ENCODE measurements at regions not wholly inside any gene's neighbourhood (a gene's known extent, or its start where the extent isn't known, plus 50 kb on each side); places are given as distances from the start of the nearest gene placed in this dataset.
A peak's percentile ranks its signal among the peaks of the same experiment; 100 is the strongest.

DNA sequence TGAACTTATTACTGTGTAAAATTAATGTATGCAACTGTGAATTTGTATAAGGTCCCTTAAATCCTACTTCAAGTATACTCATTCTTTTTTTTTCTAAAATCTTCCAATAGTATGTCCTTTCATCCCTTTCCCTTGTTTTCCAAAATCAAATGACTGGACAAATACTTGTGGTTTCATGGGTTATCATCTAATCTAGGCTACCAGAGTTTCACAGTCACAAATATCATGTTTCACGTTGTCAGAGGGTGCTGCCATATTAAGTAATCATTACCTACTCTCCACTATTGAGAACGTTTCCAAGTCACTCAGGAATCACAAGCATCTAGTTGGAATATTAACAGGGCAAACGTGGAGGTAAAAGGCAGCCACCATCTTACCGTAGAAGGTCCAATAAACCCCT lies 1235.0 kb upstream of the TENM3 start:
- DNase-seq (ENCODE audit: low read depth), result no peak

DNA sequence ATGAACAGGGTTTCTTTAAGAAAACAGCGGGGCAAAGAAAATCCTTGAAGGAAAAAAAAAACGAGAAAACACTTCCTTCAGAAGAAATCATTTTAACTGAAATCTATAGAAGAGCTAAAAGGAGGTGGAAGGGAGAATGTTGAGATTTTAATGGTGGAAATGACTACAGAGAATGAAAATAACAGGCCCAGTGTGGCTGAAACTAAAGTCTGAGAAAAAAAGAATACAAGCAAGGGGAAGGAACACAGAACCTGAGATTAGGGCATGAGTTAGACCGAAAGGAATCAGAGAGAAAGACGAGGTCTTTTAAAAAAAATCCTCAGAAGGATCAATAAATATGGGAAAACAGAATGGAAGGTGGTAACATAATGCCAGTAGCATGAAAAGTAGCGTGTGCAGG lies 1230.0 kb upstream of the TENM3 start:
- no peak for DNase-seq (ENCODE audit: low read depth)

DNA sequence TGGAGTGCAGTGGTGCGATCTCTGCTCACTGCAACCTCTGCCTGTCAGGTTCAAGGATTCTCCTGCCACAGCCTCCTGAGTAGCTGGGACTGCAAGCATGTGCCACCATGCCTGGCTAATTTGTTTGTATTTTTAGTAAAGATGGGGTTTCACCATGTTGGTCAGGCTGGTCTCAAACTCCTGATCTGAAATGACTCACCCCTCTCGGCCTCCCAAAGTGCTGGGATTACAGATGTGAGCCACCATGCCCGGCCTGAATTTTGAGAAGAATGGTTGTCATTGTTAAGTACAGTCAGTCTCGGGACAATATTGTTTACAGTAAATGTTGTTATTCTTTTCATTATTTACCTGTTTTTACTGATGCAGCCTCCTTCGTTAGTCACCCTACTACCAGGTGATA lies 1226.2 kb upstream of the TENM3 start:
- DNase-seq (ENCODE audit: low read depth), result no peak

DNA sequence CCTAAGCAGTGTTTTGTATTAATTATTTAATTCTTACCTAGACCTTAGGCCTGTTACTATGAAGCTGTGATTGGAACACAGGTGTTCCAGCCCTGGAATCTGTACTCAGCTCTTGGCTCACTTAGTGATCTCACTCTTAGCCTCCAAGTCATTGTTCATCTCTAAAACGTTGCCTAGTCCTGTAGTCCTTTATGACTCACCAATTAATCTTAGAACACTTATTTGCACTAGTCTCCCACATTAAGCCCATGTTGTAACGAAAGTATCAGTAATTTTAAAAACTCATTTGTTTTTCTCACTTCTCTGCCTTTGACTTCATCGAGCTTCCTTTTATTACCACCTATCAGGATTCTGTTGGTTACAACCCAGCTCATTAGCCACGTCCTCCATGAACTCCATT lies 1224.7 kb upstream of the TENM3 start:
- DNase-seq (ENCODE audit: low read depth), result no peak

DNA sequence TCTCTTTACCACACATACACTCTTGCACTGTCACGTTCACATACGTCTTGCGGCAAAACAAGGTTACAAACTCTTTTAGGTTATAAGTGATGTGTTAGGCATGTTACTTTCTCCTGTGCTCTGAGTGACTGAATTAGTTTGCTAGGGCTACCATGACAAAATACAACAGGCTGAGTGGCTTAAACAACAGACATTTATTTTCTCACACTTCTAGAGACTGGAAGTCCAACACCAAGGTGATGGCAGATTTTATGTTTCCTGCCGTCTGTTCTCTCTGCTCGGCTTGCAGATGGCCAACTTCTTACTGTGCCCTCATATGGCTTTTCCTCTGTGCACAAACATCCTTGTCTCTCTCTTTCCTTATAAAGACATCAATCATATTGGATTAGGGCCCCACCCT lies 1224.3 kb upstream of the TENM3 start:
- no peak for DNase-seq (ENCODE audit: low read depth)

DNA sequence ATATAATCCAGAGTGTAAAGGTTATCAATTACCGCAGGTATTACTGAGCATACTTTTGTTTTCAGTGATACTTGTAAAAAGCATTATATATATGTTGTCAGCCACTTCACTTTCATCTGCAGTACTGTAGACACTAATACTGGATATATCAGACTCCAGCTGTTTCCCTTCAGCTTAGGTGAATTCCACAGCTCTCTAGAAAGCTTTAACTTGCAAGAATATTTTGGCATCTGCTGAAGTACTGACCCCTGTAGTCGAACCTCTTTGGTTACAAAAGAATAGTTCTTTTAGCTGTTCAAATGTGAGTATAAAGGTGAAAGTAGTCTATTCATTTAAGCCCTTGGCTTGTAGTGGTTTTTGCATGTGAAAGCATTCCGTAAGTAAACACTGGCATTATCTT lies 1222.7 kb upstream of the TENM3 start:
- no peak for DNase-seq (ENCODE audit: low read depth)

DNA sequence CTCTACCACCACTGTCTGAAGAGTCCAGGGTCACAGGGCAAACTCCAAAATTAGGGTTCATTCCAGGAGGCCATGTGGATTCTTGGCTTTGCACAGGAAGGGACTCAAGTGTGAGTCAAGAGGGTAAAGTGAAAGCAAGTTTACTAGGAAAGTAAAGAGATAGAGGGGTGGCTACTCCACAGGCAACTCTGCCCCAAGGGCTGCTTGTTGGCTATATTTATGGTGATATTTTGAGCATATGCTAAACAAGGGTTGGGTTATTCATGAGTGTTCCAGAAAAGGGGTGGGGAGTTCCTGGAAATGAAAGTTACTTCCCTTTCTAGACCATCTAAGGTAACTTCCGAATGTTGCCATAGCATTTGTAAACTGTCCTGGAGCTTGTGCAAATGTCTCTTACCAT lies 1222.0 kb upstream of the TENM3 start:
- no peak for DNase-seq (ENCODE audit: low read depth)

DNA sequence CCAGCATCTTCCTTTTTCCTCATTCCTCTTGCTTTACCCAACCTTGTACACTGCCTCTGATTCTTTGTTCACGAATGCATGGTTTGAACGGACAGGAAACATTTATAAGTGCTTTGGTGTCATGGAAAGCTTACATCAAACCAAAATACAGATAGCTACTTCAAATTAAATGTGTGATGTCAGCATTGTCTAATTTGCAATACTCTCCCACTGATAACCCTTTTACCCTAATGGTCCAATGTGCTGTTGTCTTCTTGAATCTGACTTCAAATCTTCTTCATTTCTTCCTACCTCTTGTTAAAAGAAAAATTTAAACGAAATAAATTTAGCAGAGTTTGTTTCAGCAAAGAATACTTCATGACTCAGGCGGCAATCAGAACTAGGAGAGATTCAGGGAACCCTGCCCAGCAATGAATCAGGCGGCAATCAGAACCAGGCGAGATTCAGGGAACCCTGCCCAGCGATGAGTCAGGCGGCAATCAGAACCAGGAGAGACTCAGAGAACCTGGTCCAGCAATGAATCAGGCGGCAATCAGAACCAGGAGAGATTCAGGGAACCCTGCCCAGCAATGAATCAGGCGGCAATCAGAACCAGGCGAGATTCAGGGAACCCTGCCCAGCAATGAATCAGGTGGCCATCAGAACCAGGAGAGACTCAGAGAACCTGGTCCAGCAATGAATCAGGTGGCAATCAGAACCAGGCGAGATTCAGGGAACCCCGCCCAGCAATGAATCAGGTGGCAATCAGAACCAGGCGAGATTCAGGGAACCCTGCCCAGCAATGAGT lies 1212.9 kb upstream of the TENM3 start:
- peak; percentile 14 for DNase-seq (ENCODE audit: low read depth)

DNA sequence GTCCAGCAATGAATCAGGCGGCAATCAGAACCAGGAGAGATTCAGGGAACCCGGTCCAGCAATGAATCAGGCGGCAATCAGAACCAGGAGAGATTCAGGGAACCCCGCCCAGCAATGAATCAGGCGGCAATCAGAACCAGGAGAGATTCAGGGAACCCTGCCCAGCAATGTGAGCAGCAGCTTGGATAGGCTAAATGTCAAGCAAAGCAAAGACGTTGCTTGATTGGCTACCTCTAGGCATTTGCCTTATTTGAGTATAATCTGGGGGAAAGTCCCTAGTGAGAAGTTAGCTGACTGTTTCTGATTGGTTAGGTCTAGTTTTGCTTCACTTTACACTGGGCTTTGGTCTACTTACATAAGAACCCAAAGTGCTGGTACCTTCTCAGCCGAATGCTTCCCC lies 1212.2 kb upstream of the TENM3 start:
- DNase-seq (ENCODE audit: low read depth), result no peak

DNA sequence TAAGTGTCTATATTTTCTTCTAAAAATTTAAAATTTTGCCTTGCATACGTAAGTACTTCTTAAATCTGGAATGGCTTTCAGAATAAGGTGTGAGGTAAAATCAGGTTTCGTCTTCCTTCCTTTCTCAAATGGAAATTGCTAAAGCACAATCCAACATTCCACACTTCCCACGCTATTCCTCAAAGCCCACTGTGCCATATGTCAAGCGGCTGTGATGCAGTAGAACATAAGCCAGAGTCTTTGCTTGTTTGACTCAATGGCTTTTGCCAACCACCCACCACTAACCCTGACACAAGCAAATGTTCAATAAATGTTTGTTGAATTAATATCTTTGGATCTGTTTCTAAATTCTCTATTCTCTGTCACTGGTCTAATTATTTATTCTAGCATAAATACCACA lies 1199.7 kb upstream of the TENM3 start:
- DNase-seq (ENCODE audit: low read depth), result no peak

DNA sequence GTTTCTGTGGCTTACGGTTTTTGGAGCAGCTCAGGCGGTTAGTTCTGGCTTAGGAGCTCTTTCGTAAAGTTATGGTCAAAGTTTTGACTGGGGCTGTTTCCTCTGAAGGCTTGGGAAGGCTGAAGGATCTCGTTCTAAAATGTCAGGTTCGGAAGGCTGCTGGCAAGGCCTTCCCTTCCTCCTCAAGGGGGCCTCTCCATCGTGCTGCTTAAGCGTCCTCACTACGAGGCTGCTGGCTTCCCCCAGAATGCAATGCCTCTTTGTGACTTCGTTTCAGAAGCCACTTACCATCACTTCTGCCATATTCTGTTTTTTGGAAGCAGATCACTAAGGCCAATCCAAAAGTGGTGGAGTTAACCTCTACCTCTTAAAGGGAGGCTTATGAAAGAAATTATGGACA lies 1196.4 kb upstream of the TENM3 start:
- DNase-seq (ENCODE audit: low read depth), result no peak

DNA sequence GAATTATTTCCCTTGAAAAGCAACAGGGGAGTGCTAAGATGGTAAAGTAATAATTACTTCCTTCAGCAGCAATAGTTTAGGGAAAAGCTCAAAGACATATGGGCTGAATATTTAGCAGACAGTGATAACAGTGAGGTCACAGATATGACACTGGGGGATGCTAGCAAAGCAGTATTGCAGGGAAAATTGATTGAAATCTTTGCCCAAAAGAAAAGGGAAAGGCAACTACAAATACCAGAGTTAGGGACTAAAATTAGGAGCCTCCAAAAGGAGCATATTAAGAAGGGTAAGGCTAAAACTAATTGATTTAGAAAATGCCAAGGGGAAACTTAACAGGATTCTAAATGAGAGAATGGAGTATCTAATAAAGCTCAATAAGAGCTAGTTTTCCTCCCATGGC lies 1191.3 kb upstream of the TENM3 start:
- no peak for DNase-seq (ENCODE audit: low read depth)

DNA sequence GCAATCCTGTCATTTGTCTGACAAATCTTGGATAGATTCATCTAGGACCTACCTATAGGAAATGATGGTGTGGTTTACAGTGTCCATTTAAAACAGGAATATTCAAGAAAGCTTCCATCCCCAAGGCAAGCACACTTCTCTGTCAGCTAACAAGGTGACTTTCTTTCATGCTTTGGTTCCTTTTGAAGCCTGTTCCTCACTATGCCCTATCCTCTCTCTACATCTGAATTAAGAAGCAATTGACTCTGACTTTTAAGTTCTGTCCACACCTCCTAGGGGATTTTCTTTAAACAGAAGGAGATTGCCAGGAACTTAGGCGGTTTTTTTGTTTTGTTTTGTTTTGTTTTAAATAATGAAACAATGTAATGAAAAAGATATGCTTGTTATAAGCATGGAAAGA lies 1181.4 kb upstream of the TENM3 start:
- no peak for DNase-seq (ENCODE audit: low read depth)

DNA sequence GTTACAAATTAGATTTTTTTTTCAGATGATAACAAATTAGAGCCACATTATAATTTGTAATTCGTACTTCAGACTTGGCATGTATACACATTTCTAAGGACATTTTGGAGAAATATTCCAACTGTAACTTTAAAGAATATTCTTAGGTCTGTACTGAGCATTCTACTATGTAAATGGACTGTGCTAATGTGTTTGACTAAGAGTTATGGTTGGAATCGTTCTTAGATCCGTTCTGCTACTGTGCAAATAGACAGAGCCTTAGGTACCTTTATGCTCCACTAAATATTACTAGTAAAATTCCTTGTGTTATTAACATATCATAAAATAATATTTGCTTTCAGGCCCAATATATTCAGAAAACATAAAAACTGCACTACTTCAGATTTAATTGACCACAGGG lies 1180.0 kb upstream of the TENM3 start:
- DNase-seq (ENCODE audit: low read depth), result no peak

DNA sequence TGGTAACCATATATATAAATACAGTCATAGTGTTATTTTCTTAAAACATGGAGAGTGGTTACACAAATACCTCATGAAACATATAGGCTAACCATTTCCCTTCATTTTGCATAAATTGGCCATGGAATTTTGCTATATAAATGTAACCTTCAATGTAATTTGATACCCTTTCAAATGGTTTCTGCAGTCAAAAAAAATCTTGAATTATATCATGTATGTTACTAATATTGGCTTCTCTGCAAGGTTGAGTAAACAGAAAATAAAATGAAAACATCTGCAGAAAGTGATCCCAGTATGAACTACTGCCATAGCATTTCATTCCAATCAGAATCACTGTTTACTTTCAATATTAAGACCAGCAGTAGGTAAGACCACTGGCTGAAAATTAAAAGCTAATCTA lies 1165.9 kb upstream of the TENM3 start:
- no peak for DNase-seq (ENCODE audit: low read depth)

DNA sequence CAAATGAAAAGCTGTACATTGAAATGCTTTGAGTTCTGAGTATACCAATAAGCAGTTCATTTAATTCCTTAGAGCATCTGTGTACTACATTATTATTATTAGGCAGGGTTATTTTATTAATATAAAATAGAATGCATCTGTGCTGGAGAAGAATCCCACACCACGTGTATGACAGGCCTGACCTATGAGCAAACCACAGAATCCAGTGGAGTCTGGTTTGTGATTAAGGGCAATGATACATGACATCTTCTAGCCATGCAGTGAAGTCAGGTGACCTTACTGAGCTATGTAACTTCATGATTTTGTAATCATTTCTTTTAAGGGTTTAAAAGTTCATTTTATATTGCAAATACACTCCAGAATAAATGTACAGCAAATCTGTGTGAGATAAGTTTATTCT lies 1165.0 kb upstream of the TENM3 start:
- DNase-seq (ENCODE audit: low read depth), result no peak

DNA sequence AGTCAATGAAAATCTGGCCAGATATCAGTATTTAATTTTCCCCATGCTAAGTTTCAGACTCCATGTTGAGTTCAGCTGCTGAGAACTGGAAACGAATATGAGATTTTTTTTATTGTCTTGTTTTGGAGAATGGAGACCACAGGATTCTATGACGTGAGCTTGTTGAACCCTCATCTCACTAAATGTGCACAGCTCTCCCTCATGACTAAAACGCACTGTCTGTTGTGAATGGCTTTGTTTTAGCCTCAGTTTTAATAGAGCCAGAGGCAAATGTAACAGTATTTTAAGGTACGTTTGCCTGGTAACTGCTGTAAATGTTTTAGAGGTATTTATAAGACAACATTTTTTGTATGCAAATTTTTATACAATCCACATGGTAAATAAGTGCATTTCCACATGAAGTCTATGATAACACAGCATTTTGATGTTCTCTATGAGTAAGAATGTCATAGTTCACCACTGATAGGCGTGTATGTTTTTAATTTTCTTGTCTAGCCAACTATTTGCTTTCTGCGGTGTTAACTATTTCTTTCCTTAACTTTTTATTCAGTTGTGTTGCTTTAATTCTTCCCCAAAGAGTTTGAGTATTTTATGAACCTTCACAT lies 1159.3 kb upstream of the TENM3 start:
- no peak for DNase-seq (ENCODE audit: low read depth)

DNA sequence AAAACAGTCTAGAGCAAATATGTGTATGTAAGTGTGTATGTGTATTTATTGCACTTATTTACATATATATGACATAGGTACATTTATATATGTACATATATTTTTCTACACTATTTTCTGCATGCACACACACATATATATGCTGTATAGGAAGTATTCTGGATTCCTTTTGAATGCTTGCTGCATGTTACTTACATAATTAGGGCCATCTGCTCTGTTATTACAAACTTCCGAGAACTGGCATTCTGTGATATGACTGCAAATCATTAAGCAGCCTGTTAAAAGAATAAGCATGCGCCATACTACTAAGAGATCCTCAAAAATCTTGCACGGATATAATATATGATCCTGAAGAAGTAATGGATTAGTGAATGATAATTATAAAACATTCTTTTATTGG lies 1157.6 kb upstream of the TENM3 start:
- DNase-seq (ENCODE audit: low read depth), result no peak

DNA sequence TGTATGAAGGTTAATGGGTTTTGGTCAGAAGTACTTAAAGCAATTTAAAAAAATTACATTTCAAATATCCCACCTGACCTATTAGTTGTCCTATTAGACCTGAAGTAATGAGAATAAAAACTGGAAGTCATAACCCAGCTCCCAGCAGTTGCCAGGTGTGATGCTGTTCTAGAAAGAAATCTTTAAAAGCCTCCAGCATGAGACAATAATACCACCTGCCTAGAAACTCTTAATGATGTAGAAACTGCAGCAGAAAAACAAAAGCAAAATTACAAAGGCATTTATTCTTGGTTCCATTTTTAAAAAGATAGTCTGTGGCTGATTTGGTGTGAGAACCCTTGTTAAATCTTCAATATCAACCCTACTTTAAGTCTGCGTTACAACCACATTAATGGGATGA lies 1137.7 kb upstream of the TENM3 start:
- no peak for DNase-seq (ENCODE audit: low read depth)

DNA sequence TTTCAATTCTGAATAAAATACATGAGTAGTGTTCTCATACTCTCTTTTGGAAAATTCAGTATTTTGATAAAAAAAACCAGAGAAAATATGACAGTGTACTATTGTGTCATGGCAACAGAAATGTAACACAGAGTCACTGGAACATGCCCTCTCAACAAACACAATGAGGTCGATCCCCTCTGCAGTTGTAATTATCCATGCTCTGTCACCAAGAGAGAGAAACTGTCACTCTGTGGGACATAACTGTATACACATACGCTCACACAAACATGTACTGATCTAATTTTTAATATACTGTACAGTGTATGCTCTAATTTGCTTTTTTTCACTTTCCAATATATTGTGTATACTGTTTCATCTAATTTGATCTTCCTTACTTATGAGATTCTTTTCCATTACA lies 1136.8 kb upstream of the TENM3 start:
- DNase-seq (ENCODE audit: low read depth), result no peak

DNA sequence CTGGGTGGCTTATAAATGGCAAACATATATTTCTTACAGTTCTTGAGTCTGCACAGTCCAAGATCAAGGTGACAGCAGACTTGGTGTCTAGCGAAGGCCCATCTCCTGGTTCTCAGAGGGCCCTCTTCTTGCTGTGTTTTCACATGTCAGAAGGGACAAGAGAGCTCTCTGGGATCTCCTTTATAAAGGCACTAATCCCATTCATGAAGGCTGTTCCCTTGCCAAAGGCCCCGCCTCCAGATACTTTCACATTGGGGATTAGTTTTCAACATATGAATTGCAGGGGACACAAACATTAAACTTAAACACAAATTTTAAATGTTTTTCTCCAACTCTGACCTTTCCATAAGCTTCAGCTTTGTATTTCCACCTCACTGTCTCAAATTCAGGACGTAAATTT lies 1135.0 kb upstream of the TENM3 start:
- DNase-seq (ENCODE audit: low read depth), result no peak

DNA sequence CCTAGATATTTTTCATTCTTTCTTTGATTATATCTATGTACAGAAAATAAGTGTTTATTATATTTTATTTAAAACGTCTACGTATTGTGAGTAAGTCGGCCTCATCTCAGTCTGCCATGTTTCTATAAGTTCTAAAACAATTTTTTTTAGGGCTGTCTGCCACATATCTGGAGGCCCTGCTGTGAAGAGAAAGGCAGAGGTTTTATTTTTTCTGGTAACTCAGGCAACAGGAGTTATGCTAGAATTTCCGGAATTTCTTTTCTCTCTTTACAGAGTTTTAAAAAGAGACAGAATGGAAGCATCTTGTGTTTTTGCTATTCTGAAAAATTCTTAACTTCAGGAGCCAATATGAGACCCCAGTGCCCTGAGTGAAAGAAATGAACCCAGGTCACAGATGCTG lies 1124.0 kb upstream of the TENM3 start:
- no peak for DNase-seq (ENCODE audit: low read depth)

DNA sequence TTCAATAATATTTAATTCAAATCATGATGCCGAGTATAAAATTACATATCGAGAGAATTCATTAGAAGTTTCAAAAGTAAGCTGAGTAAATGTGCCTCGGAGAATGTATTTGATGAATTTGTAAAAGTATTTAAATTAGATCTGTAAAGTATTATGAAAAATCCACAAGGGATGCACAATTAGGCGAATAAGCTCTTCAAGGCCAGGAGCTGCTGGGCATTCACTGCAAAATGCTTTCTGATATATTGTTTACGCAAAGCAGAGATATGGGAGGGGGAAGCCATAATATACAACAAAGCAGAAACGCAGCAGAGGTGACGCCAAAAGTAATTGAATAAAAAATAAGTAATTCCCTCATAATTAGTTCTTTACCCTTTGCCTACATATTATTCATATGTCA lies 1121.5 kb upstream of the TENM3 start:
- no peak for DNase-seq (ENCODE audit: low read depth)

DNA sequence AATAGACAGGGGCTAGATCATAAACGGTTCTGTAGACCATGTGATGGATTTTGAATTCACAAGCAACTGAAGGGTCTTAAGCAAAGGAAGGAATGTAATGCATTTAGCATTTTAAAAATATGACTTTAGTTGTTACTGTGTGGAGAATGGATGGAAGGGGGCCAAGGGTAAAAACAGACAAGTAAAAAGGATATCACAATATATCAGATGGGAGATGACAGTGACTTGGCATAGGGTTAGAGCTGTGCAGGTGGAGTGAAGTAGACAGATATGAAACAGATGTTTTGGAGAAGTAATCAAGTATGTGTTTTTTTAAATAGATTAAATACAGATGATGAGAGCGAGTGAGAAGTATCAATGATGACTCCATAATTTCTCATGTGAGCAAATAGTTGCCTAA lies 1116.0 kb upstream of the TENM3 start:
- no peak for DNase-seq (ENCODE audit: low read depth)

Data from GM04504 (cell line).